SK-N-SH treated with all-trans-retinoic acid at 6 μM for 48 hours (cell line): ENCODE measurements at regions not wholly inside any gene's neighbourhood (a gene's known extent, or its start where the extent isn't known, plus 50 kb on each side); places are given as distances from the start of the nearest gene placed in this dataset.

ENCODE experiments used
- ARNTL ChIP-seq: fragments of 450-650 bp; formaldehyde crosslinking; IDR thresholded peaks from 2 replicates; pipeline ENCODE4 v1.5.0; 2020; ENCODE audit warnings: low read depth, mild to moderate bottlenecking, moderate library complexity, borderline replicate concordance
- OSR1 ChIP-seq: fragments of 250-450 bp; sonication (Bioruptor Pico); IDR thresholded peaks from 2 replicates; pipeline ENCODE4 v1.8.0; 2022; ENCODE audit warnings: moderate library complexity, mild to moderate bottlenecking, inconsistent platforms
- PATZ1 ChIP-seq: fragments of 250-450 bp; sonication (Bioruptor Pico); IDR thresholded peaks from 2 replicates; pipeline ENCODE4 v1.8.0; 2020; ENCODE audit warnings: mild to moderate bottlenecking, moderate library complexity, borderline replicate concordance
- PPARA ChIP-seq: fragments of 250-450 bp; sonication (Bioruptor Pico); IDR thresholded peaks from 2 replicates; pipeline ENCODE4 v1.5.0; 2020; ENCODE audit warnings: mild to moderate bottlenecking, borderline replicate concordance
- RARB ChIP-seq: fragments of 250-450 bp; sonication (Bioruptor Pico); IDR thresholded peaks from 2 replicates; pipeline ENCODE4 v1.8.0; 2021; ENCODE audit warnings: mild to moderate bottlenecking, moderate library complexity
- SNAI2 ChIP-seq: fragments of 250-450 bp; sonication (Bioruptor Pico); IDR thresholded peaks from 2 replicates; pipeline ENCODE4 v1.5.0; 2020; ENCODE audit warnings: mild to moderate bottlenecking, moderate library complexity
- TCF4 ChIP-seq: fragments of 250-450 bp; sonication (Bioruptor Pico); IDR thresholded peaks from 2 replicates; pipeline ENCODE4 v1.8.0; 2021; ENCODE audit warnings: mild to moderate bottlenecking, moderate library complexity, borderline replicate concordance
- TOX ChIP-seq: fragments of 250-450 bp; sonication (Bioruptor Pico); IDR thresholded peaks from 2 replicates; pipeline ENCODE4 v1.8.0; 2021; ENCODE audit warnings: mild to moderate bottlenecking, moderate library complexity, borderline replicate concordance
- ZC3H10 ChIP-seq: fragments of 250-450 bp; sonication (Bioruptor Pico); IDR thresholded peaks from 2 replicates; pipeline ENCODE4 v1.5.1; 2021; ENCODE audit warnings: mild to moderate bottlenecking, moderate library complexity
- ZFP3 ChIP-seq: fragments of 250-450 bp; sonication (Bioruptor Pico); IDR thresholded peaks from 2 replicates; pipeline ENCODE4 v1.5.0; 2020; ENCODE audit warnings: mild to moderate bottlenecking, moderate library complexity
- ZFP30 ChIP-seq: fragments of 450-650 bp; formaldehyde crosslinking; IDR thresholded peaks from 2 replicates; pipeline ENCODE4 v1.5.0; 2022; ENCODE audit warnings: mild to moderate bottlenecking, moderate library complexity
- ZNF70 ChIP-seq: fragments of 450-650 bp; formaldehyde crosslinking; IDR thresholded peaks from 2 replicates; pipeline ENCODE4 v1.5.0; 2020; ENCODE audit warnings: mild to moderate bottlenecking, moderate library complexity
- TF ChIP-seq, protein P1 (sequence below): fragments of 250-450 bp; sonication (Bioruptor Pico); IDR thresholded peaks from 2 replicates; pipeline ENCODE4 v1.8.0; 2021; ENCODE audit warnings: low read depth, mild to moderate bottlenecking, moderate library complexity, borderline replicate concordance

GRCh38 chr16:35745191-35745590 lies 2285.8 kb downstream of the TP53TG3F start:
- no peak for TF ChIP-seq TOX (CRISPR knock-in tag)
- no peak for TF ChIP-seq OSR1 (CRISPR knock-in tag)
- no peak for TF ChIP-seq ZFP3 (CRISPR knock-in tag)
- no peak for TF ChIP-seq PPARA (CRISPR knock-in tag)
- no peak for TF ChIP-seq ZFP30 (CRISPR knock-in tag)
- TF ChIP-seq PATZ1 (CRISPR knock-in tag): no peak
- TF ChIP-seq RARB: no peak
- TF ChIP-seq ARNTL (CRISPR knock-in tag): no peak
- no peak for TF ChIP-seq TCF4 (CRISPR knock-in tag)
- TF ChIP-seq ZNF70 (CRISPR knock-in tag): no peak
- TF ChIP-seq, protein P1, sequence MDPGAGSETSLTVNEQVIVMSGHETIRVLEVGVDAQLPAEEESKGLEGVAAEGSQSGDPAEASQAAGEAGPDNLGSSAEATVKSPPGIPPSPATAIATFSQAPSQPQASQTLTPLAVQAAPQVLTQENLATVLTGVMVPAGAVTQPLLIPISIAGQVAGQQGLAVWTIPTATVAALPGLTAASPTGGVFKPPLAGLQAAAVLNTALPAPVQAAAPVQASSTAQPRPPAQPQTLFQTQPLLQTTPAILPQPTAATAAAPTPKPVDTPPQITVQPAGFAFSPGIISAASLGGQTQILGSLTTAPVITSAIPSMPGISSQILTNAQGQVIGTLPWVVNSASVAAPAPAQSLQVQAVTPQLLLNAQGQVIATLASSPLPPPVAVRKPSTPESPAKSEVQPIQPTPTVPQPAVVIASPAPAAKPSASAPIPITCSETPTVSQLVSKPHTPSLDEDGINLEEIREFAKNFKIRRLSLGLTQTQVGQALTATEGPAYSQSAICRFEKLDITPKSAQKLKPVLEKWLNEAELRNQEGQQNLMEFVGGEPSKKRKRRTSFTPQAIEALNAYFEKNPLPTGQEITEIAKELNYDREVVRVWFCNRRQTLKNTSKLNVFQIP (CRISPR knock-in tag): no peak
- no peak for TF ChIP-seq SNAI2 (CRISPR knock-in tag)
- no peak for TF ChIP-seq ZC3H10 (CRISPR knock-in tag)
